Type B pancreatic cell (in vitro differentiated cells): ENCODE measurements at regions not wholly inside any gene's neighbourhood (a gene's known extent, or its start where the extent isn't known, plus 50 kb on each side); places are given as distances from the start of the nearest gene placed in this dataset.

Source experiments
- DNase-seq: peaks from one replicate; pipeline ENCODE4 v3.0.0; 2021; ENCODE audit warnings: mixed read lengths; ENCODE audit not compliant: unreplicated experiment; ENCODE audit errors: extremely low spot score
- H3K27ac Mint-ChIP-seq: 2 replicates; pipeline ENCODE4 v1.8.0; 2021; ENCODE audit warnings: mild to moderate bottlenecking, mixed read lengths
- H3K27me3 Mint-ChIP-seq: 2 replicates; pipeline ENCODE4 v1.8.0; 2021; ENCODE audit warnings: mixed read lengths
- H3K36me3 Mint-ChIP-seq: 2 replicates; pipeline ENCODE4 v1.8.0; 2021; ENCODE audit warnings: mixed read lengths
- H3K4me1 Mint-ChIP-seq: one replicate; pipeline ENCODE4 v1.8.0; 2021; ENCODE audit warnings: mixed read lengths; ENCODE audit not compliant: unreplicated experiment
- H3K4me3 Mint-ChIP-seq: 2 replicates; pipeline ENCODE4 v1.8.0; 2021; ENCODE audit warnings: mild to moderate bottlenecking, mixed read lengths
- H3K9me3 Mint-ChIP-seq: 2 replicates; pipeline ENCODE4 v1.8.0; 2021; ENCODE audit warnings: mixed read lengths
- TF ChIP-seq, protein P1 (sequence below): fragments of 200-600 bp; sonication (generic); conservative IDR thresholded peaks from 2 replicates; pipeline ENCODE4 v1.5.0; 2021; ENCODE audit warnings: antibody characterized with exemption, mild to moderate bottlenecking

- Mint-ChIP-seq H3K27ac (no peak overlapping the region), H3K4me1 (no peaks in the 10 kb centered on the region), H3K27me3 (no peaks in the 10 kb centered on the region), H3K36me3 (no peaks in the 10 kb centered on the region), H3K9me3 (peaks cover 2% of the 10 kb centered on the region), H3K4me3 (no peak overlapping the region)
- DNase-seq, result no peak
- TF ChIP-seq, protein P1, sequence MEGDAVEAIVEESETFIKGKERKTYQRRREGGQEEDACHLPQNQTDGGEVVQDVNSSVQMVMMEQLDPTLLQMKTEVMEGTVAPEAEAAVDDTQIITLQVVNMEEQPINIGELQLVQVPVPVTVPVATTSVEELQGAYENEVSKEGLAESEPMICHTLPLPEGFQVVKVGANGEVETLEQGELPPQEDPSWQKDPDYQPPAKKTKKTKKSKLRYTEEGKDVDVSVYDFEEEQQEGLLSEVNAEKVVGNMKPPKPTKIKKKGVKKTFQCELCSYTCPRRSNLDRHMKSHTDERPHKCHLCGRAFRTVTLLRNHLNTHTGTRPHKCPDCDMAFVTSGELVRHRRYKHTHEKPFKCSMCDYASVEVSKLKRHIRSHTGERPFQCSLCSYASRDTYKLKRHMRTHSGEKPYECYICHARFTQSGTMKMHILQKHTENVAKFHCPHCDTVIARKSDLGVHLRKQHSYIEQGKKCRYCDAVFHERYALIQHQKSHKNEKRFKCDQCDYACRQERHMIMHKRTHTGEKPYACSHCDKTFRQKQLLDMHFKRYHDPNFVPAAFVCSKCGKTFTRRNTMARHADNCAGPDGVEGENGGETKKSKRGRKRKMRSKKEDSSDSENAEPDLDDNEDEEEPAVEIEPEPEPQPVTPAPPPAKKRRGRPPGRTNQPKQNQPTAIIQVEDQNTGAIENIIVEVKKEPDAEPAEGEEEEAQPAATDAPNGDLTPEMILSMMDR, result no peak
Measured at GRCh38 chrX:10819973-10820372, 199.6 kb upstream of the MID1 start.

GRCh38 chrX:10821293-10821692 is 200.9 kb upstream of the MID1 start:
- H3K4me1 Mint-ChIP-seq, result no peaks in the 10 kb centered on the region
- no peaks in the 10 kb centered on the region for H3K36me3 Mint-ChIP-seq
- H3K4me3 Mint-ChIP-seq, result no peak overlapping the region
- DNase-seq, result no peak
- no peak overlapping the region for H3K27ac Mint-ChIP-seq
- TF ChIP-seq, protein P1, result no peak
- H3K9me3 Mint-ChIP-seq, result peaks cover 5% of the 10 kb centered on the region
- H3K27me3 Mint-ChIP-seq, result no peaks in the 10 kb centered on the region

- Mint-ChIP-seq H3K27me3 (no peaks in the 10 kb centered on the region), H3K27ac (no peak overlapping the region), H3K9me3 (peaks cover 10% of the 10 kb centered on the region), H3K36me3 (no peaks in the 10 kb centered on the region), H3K4me3 (no peak overlapping the region), H3K4me1 (peaks cover 7% of the 10 kb centered on the region)
- DNase-seq, result no peak
- TF ChIP-seq, protein P1, result no peak
Measured at GRCh38 chrX:10828036-10828435, 207.7 kb upstream of the MID1 start.

DNA sequence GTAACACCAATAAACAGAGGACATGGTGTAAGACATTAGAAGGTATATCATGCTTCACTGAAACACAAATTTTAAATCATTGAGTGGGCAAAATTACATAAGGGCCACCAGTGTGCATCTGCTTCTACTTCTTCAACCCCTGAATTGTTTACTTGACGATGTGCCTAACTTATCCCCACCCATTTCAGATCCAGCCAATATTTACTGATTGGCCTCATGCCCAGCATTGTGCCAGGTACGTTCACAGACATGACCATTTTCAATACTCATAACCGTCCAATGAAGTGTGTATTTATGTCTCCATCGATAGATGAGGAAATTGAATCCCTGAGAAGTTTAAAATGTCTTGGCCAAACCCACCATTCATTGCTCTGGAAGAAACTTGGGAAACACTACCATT is 208.3 kb upstream of the MID1 start:
- DNase-seq, result no peak
- TF ChIP-seq, protein P1, result no peak
- Mint-ChIP-seq H3K27me3 (no peaks in the 10 kb centered on the region), H3K4me1 (peaks cover 10% of the 10 kb centered on the region), H3K9me3 (peaks cover 10% of the 10 kb centered on the region), H3K36me3 (no peaks in the 10 kb centered on the region), H3K4me3 (no peak overlapping the region), H3K27ac (no peak overlapping the region)

- Mint-ChIP-seq H3K9me3 (peaks cover 8% of the 10 kb centered on the region), H3K4me3 (peak overlapping the region; percentile 89), H3K4me1 (peaks cover 10% of the 10 kb centered on the region), H3K36me3 (no peaks in the 10 kb centered on the region), H3K27ac (no peak overlapping the region), H3K27me3 (no peaks in the 10 kb centered on the region)
- DNase-seq, result no peak
- TF ChIP-seq, protein P1, result no peak
Measured at GRCh38 chrX:10831716-10832502, 211.5 kb upstream of the MID1 start.
